ENCODE measurements at regions not wholly inside any gene's neighbourhood (a gene's known extent, or its start where the extent isn't known, plus 50 kb on each side); places are given as distances from the start of the nearest gene placed in this dataset.

DNA sequence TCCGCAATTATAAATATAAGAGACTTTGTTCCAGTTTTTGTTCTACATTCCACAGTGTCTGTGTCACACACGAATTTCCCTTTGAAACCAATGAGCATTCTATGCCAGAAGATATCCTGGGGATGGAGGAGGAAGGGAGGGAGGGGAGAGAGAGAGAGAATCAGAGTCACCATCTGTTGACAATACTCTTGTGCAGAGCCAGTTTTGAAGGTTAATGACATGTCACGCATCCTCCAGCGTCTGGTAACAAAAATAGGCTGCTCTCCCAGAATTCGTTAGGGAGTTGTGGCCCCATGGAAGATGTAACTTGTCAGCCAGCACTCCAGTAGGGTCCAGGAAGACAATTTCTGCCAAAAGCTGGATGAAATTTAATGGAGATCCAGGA, 213.5 kb upstream of the KRR1 start:
- TF ChIP-seq CTCF (IDR thresholded peaks at IDR 0.05) = no peak
- H3K4me3 ChIP-seq (ENCODE audit: low read length) = no peak overlapping the region
- Mint-ChIP-seq H3K4me3 (no peak overlapping the region), H3K4me1 (ENCODE audit: low read depth) (peaks cover 14% of the 10 kb centered on the region), H3K27ac (no peak overlapping the region), H3K27me3 (no peaks in the 10 kb centered on the region), H3K9me3 (no peaks in the 10 kb centered on the region), H3K36me3 (ENCODE audit: low read depth) (no peaks in the 10 kb centered on the region)
- H3K27me3 ChIP-seq (ENCODE audit: control insufficient read depth in 1 of 2, insufficient read depth in 2 of 2, low read length in 2 of 2) = no peaks in the 10 kb centered on the region
- no peaks in the 10 kb centered on the region for H3K36me3 ChIP-seq (ENCODE audit: insufficient read depth, low read length)
- H3K4me1 ChIP-seq (ENCODE audit: insufficient read depth, low read length) = peaks cover 13% of the 10 kb centered on the region
- no peak for ATAC-seq (ENCODE audit: poor library complexity)
- no peaks in the 10 kb centered on the region for H3K9me3 ChIP-seq (ENCODE audit: control insufficient read depth in 1 of 2, insufficient read depth in 1 of 2, low read length in 2 of 2)
- no peak overlapping the region for H3K27ac ChIP-seq (ENCODE audit: low read depth in 1 of 2, low read length in 2 of 2)
- ChIA-PET CTCF (no interaction called here), POLR2A (no interaction called here)
- intact Hi-C loops (cut with DNase I, micrococcal nuclease) = no loop called here
- DNase-seq = no peak

DNA sequence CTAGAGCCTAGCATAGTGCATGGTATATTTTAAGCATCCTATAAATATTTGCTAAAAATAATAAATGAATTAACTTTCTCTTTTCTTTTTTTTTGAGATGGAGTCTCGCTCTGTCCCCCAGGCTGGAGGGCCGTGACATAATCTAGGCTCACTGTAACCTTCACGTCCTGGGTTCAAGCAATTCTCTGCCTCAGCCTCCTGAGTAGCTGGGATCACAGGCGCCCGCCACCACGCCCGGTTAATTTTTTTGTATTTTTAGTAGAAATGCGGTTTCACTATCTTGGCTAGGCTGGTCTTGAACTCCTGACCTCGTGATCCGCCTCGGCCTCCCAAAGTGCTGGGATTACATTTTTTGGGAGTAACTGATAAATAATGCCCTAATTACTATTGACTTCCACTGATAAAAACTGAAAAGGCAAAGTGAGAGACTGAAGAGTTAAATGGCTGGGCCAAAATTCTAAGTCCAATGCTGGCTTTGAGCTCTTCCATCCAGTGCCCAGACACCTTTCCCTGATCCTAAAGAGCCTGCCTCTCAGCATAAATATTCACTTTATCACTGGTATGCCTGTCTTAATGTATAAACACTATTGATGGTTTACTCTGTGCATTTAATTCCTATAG, 213.0 kb upstream of the KRR1 start:
- Histone ChIP-seq H3K36me3 (ENCODE audit: insufficient read depth, low read length) (no peaks in the 10 kb centered on the region), H3K4me1 (ENCODE audit: insufficient read depth, low read length) (peaks cover 13% of the 10 kb centered on the region), H3K9me3 (ENCODE audit: control insufficient read depth in 1 of 2, insufficient read depth in 1 of 2, low read length in 2 of 2) (no peaks in the 10 kb centered on the region), H3K4me3 (ENCODE audit: low read length) (no peak overlapping the region), H3K27ac (ENCODE audit: low read depth in 1 of 2, low read length in 2 of 2) (no peak overlapping the region), H3K27me3 (ENCODE audit: control insufficient read depth in 1 of 2, insufficient read depth in 2 of 2, low read length in 2 of 2) (no peaks in the 10 kb centered on the region)
- no peaks in the 10 kb centered on the region for H3K36me3 Mint-ChIP-seq (ENCODE audit: low read depth)
- POLR2A ChIA-PET = no interaction called here
- ATAC-seq (ENCODE audit: poor library complexity) (no peak), DNase-seq (no peak)
- no peak overlapping the region for H3K27ac Mint-ChIP-seq
- H3K9me3 Mint-ChIP-seq = no peaks in the 10 kb centered on the region
- H3K4me3 Mint-ChIP-seq = no peak overlapping the region
- intact Hi-C loops (cut with DNase I, micrococcal nuclease) = no loop called here
- CTCF ChIA-PET = no interaction called here
- no peaks in the 10 kb centered on the region for H3K27me3 Mint-ChIP-seq
- peaks cover 14% of the 10 kb centered on the region for H3K4me1 Mint-ChIP-seq (ENCODE audit: low read depth)
- no peak for TF ChIP-seq CTCF (IDR thresholded peaks at IDR 0.05)

GRCh38 chr12:75722714-75723200, 211.3 kb upstream of the KRR1 start:
- no peaks in the 10 kb centered on the region for H3K36me3 Mint-ChIP-seq (ENCODE audit: low read depth)
- H3K27me3 ChIP-seq (ENCODE audit: control insufficient read depth in 1 of 2, insufficient read depth in 2 of 2, low read length in 2 of 2) = no peaks in the 10 kb centered on the region
- H3K27me3 Mint-ChIP-seq = no peaks in the 10 kb centered on the region
- H3K27ac Mint-ChIP-seq = no peak overlapping the region
- ChIA-PET CTCF (no interaction called here), POLR2A (no interaction called here)
- H3K4me3 ChIP-seq (ENCODE audit: low read length) = no peak overlapping the region
- intact Hi-C loops (cut with DNase I, micrococcal nuclease) = no loop called here
- no peaks in the 10 kb centered on the region for H3K36me3 ChIP-seq (ENCODE audit: insufficient read depth, low read length)
- H3K27ac ChIP-seq (ENCODE audit: low read depth in 1 of 2, low read length in 2 of 2) = no peak overlapping the region
- H3K4me1 Mint-ChIP-seq (ENCODE audit: low read depth) = peaks cover 14% of the 10 kb centered on the region
- no peaks in the 10 kb centered on the region for H3K9me3 Mint-ChIP-seq
- H3K4me3 Mint-ChIP-seq = no peak overlapping the region
- ATAC-seq (ENCODE audit: poor library complexity) (peak; percentile 80), DNase-seq (peak in 12 of 14 experiments; percentile 1 to 66 (median 22))
- no peaks in the 10 kb centered on the region for H3K9me3 ChIP-seq (ENCODE audit: control insufficient read depth in 1 of 2, insufficient read depth in 1 of 2, low read length in 2 of 2)
- TF ChIP-seq CTCF (IDR thresholded peaks at IDR 0.05) = no peak
- peaks cover 13% of the 10 kb centered on the region for H3K4me1 ChIP-seq (ENCODE audit: insufficient read depth, low read length)

Data from CD4-positive, alpha-beta T cell (primary cell).